PC-9 (cell line): ENCODE measurements at regions not wholly inside any gene's neighbourhood (a gene's known extent, or its start where the extent isn't known, plus 50 kb on each side); places are given as distances from the start of the nearest gene placed in this dataset.

Experiments used
- BruUV-seq: library from RNA; stranded (reverse); fragments of 400-500 nt; replicated peaks from 2 replicates; lab custom pipeline; 2021; lab: Mats Ljungman, UMichigan
- CTCF ChIA-PET: fragments of 300-600 bp; sonication (Branson Sonifier 250); formaldehyde crosslinking; loops from one replicate; lab custom pipeline; 2022; ENCODE audit warnings: antibody characterized with exemption; lab: Charles Lee
- POLR2A ChIA-PET: fragments of 300-600 bp; sonication (Branson Sonifier 250); formaldehyde crosslinking; loops from one replicate; lab custom pipeline; 2022; ENCODE audit warnings: antibody characterized with exemption; ENCODE audit not compliant: unreplicated experiment; lab: Charles Lee
- DNase-seq, 2 experiments: peaks; one replicate each; pipeline versions ENCODE4 v3.0.0 to v3.0.0-alpha.2; 2015 to 2022; ENCODE audit warnings: mixed read lengths in 1 of 2
- H2AFZ ChIP-seq: fragments of 200-600 bp; sonication (generic); 2 replicates; pipeline ENCODE4 v1.8.1; 2017; ENCODE audit warnings: antibody characterized with exemption
- H3F3A ChIP-seq: fragments of 200-600 bp; sonication (generic); 2 replicates; pipeline ENCODE4 v1.8.1; 2017; ENCODE audit warnings: antibody characterized with exemption, mild to moderate bottlenecking, low read depth; ENCODE audit not compliant: insufficient read depth
- H3K27ac ChIP-seq: fragments of 200-600 bp; sonication (generic); 2 replicates; pipeline ENCODE4 v1.6.1; 2016; ENCODE audit warnings: mixed run types
- H3K27me3 ChIP-seq: fragments of 200-600 bp; sonication (generic); 2 replicates; pipeline ENCODE4 v1.6.1; 2016; ENCODE audit warnings: low read depth, mixed run types; ENCODE audit not compliant: insufficient read depth
- H3K36me3 ChIP-seq: fragments of 200-600 bp; sonication (generic); 2 replicates; pipeline ENCODE4 v1.6.1; 2016; ENCODE audit warnings: low read depth, mixed run types
- H3K4me1 ChIP-seq: fragments of 200-600 bp; sonication (generic); replicated peaks from 2 replicates; pipeline ENCODE4 v1.6.1; 2016; ENCODE audit warnings: mixed run types; ENCODE audit not compliant: insufficient read depth
- H3K4me2 ChIP-seq: fragments of 200-600 bp; sonication (generic); 2 replicates; pipeline ENCODE4 v1.6.1; 2017; ENCODE audit warnings: mixed run types
- H3K4me3 ChIP-seq: fragments of 200-600 bp; sonication (generic); 2 replicates; pipeline ENCODE4 v1.6.1; 2016; ENCODE audit warnings: mixed run types
- H3K79me2 ChIP-seq: fragments of 200-600 bp; sonication (generic); 2 replicates; pipeline ENCODE4 v1.6.1; 2017; ENCODE audit warnings: low read depth, mixed run types
- H3K9me2 ChIP-seq: fragments of 200-600 bp; sonication (generic); 2 replicates; pipeline ENCODE4 v1.8.1; 2017; ENCODE audit warnings: mild to moderate bottlenecking; ENCODE audit not compliant: insufficient read depth
- H3K9me3 ChIP-seq: fragments of 200-600 bp; sonication (generic); 2 replicates; pipeline ENCODE4 v1.8.1; 2016; ENCODE audit warnings: low read depth; ENCODE audit not compliant: insufficient read depth
- H4K20me1 ChIP-seq: fragments of 200-600 bp; sonication (generic); 2 replicates; pipeline ENCODE4 v1.8.1; 2017; ENCODE audit not compliant: insufficient read depth
- CTCF ChIP-seq: fragments of 200-600 bp; sonication (generic); conservative IDR thresholded peaks from 2 replicates; pipeline ENCODE4 v1.6.1; 2017; ENCODE audit warnings: mixed run types, antibody characterized with exemption, mild to moderate bottlenecking, moderate library complexity
- EZH2 ChIP-seq: fragments of 200-600 bp; sonication (generic); IDR thresholded peaks from 2 replicates; pipeline ENCODE4 v1.8.0; 2017; ENCODE audit warnings: antibody characterized with exemption, low read depth
- intact Hi-C: fragments of 100-400 bp; cut with micrococcal nuclease; formaldehyde crosslinking; loops from one replicate; pipeline ENCODE4 v1.10.0; 2022; ENCODE audit not compliant: unreplicated experiment

- Histone ChIP-seq H3K4me1 (no peaks in the 10 kb centered on the region), H3K36me3 (no peaks in the 10 kb centered on the region), H3K79me2 (no peaks in the 10 kb centered on the region), H2AFZ (no peak overlapping the region), H3K9me3 (no peaks in the 10 kb centered on the region), H4K20me1 (no peaks in the 10 kb centered on the region), H3K27me3 (no peaks in the 10 kb centered on the region), H3K27ac (no peak overlapping the region), H3K4me2 (no peak overlapping the region), H3K9me2 (no peaks in the 10 kb centered on the region), H3K4me3 (no peak overlapping the region), H3F3A (no peaks in the 10 kb centered on the region)
- intact Hi-C loops = no loop called here
- ChIA-PET POLR2A (no interaction called here), CTCF (no interaction called here)
- TF ChIP-seq CTCF = no peak
- TF ChIP-seq EZH2 = no peak
- no TSS peak for BruUV-seq
- DNase-seq = no peak
Measured at GRCh38 chr9:13596383-13596970, 317.0 kb upstream of the MPDZ start.

- no peak overlapping the region for H2AFZ ChIP-seq
- DNase-seq = no peak
- H4K20me1 ChIP-seq = no peaks in the 10 kb centered on the region
- no peak overlapping the region for H3K27ac ChIP-seq
- intact Hi-C loops = no loop called here
- no peaks in the 10 kb centered on the region for H3F3A ChIP-seq
- H3K4me2 ChIP-seq = no peak overlapping the region
- no peaks in the 10 kb centered on the region for H3K79me2 ChIP-seq
- no peaks in the 10 kb centered on the region for H3K9me3 ChIP-seq
- H3K27me3 ChIP-seq = no peaks in the 10 kb centered on the region
- no peaks in the 10 kb centered on the region for H3K9me2 ChIP-seq
- H3K4me1 ChIP-seq = no peaks in the 10 kb centered on the region
- POLR2A ChIA-PET = no interaction called here
- CTCF ChIA-PET = no interaction called here
- no peak for TF ChIP-seq CTCF
- no peak for TF ChIP-seq EZH2
- no TSS peak for BruUV-seq
- no peaks in the 10 kb centered on the region for H3K36me3 ChIP-seq
- H3K4me3 ChIP-seq = no peak overlapping the region
Measured at GRCh38 chr9:13590996-13591395, 311.5 kb upstream of the MPDZ start.

GRCh38 chr9:13589034-13589737 lies 309.7 kb upstream of the MPDZ start:
- Histone ChIP-seq H3K4me2 (no peak overlapping the region), H2AFZ (no peak overlapping the region), H3K4me1 (no peaks in the 10 kb centered on the region), H3K36me3 (no peaks in the 10 kb centered on the region), H3K27ac (no peak overlapping the region), H3K79me2 (no peaks in the 10 kb centered on the region), H3K9me3 (no peaks in the 10 kb centered on the region), H3K4me3 (no peak overlapping the region), H3K27me3 (no peaks in the 10 kb centered on the region), H4K20me1 (no peaks in the 10 kb centered on the region), H3F3A (no peaks in the 10 kb centered on the region), H3K9me2 (no peaks in the 10 kb centered on the region)
- POLR2A ChIA-PET = no interaction called here
- intact Hi-C loops = no loop called here
- BruUV-seq = no TSS peak
- no peak for DNase-seq
- CTCF ChIA-PET = interaction anchor here (0.6 kb wide), 1 partner anchor 555 kb away, joined by 7 read pairs; no protein-coding TSS in a partner anchor
- no peak for TF ChIP-seq CTCF
- no peak for TF ChIP-seq EZH2
